Neural cell (in vitro differentiated cells): ENCODE measurements at regions not wholly inside any gene's neighbourhood (a gene's known extent, or its start where the extent isn't known, plus 50 kb on each side); places are given as distances from the start of the nearest gene placed in this dataset.

Experiments
- H2AFZ ChIP-seq: fragments of 200-600, 300-800 bp; sonication (generic), shearing (Covaris generic); 2 replicates; pipeline ENCODE4 v1.6.0; 2014; ENCODE audit warnings: low read depth, mild to moderate bottlenecking, antibody characterized with exemption, low read length, moderate library complexity
- H3F3A ChIP-seq: fragments of 200-600 bp; shearing (Covaris generic); 2 replicates; pipeline ENCODE4 v1.6.1; 2016; ENCODE audit warnings: mild to moderate bottlenecking, moderate library complexity, mixed read lengths, antibody characterized with exemption, low read length; ENCODE audit not compliant: insufficient read depth, poor library complexity, severe bottlenecking
- H3K27ac ChIP-seq: fragments of 200-600, 300-800 bp; sonication (generic), shearing (Covaris generic); 2 replicates; pipeline ENCODE4 v1.5.1; 2014; ENCODE audit warnings: mild to moderate bottlenecking, low read length, moderate library complexity
- H3K27me3 ChIP-seq: fragments of 300-800, 200-600 bp; sonication (generic), shearing (Covaris generic); 2 replicates; pipeline ENCODE4 v1.6.0; 2014; ENCODE audit warnings: mild to moderate bottlenecking, low read depth, low read length, moderate library complexity; ENCODE audit not compliant: insufficient read depth
- H3K36me3 ChIP-seq: fragments of 300-800, 200-600 bp; sonication (generic), shearing (Covaris generic); 2 replicates; pipeline ENCODE4 v1.5.1; 2014; ENCODE audit warnings: mild to moderate bottlenecking, antibody characterized with exemption, low read length, moderate library complexity; ENCODE audit not compliant: insufficient read depth
- H3K4me2 ChIP-seq: fragments of 300-800, 200-600 bp; sonication (generic), shearing (Covaris generic); 2 replicates; pipeline ENCODE4 v1.6.0; 2014; ENCODE audit warnings: mild to moderate bottlenecking, low read length
- H3K4me3 ChIP-seq: fragments of 300-800, 200-600 bp; sonication (generic), shearing (Covaris generic); 2 replicates; pipeline ENCODE4 v1.5.1; 2014; ENCODE audit warnings: mild to moderate bottlenecking, low read length, moderate library complexity
- H3K79me2 ChIP-seq: fragments of 200-600 bp; shearing (Covaris generic); replicated peaks from 2 replicates; pipeline ENCODE4 v1.6.0; 2014; ENCODE audit warnings: mild to moderate bottlenecking, low read length, moderate library complexity; ENCODE audit not compliant: insufficient read depth
- H3K9ac ChIP-seq: fragments of 300-800, 200-600 bp; sonication (generic), shearing (Covaris generic); 2 replicates; pipeline ENCODE4 v1.6.1; 2016; ENCODE audit warnings: mild to moderate bottlenecking, low read length, mixed read lengths
- H3K9me2 ChIP-seq: fragments of 200-600 bp; shearing (Covaris generic); 2 replicates; pipeline ENCODE4 v1.6.1; 2016; ENCODE audit warnings: mild to moderate bottlenecking, low read length, mixed read lengths; ENCODE audit not compliant: insufficient read depth
- H3K9me3 ChIP-seq: fragments of 200-600, 300-800 bp; sonication (generic), shearing (Covaris generic); 2 replicates; pipeline ENCODE4 v1.6.1; 2016; ENCODE audit warnings: mild to moderate bottlenecking, mixed run types, low read length, moderate library complexity, mixed read lengths
- H4K20me1 ChIP-seq: fragments of 200-600 bp; shearing (Covaris generic); 2 replicates; pipeline ENCODE4 v1.6.1; 2016; ENCODE audit warnings: mild to moderate bottlenecking, mixed run types; ENCODE audit not compliant: insufficient read depth
- EP300 ChIP-seq: fragments of 450-650 bp; conservative IDR thresholded peaks from 2 replicates; pipeline ENCODE4 v1.6.1; 2014; ENCODE audit warnings: antibody characterized with exemption, mild to moderate bottlenecking, moderate library complexity; ENCODE audit not compliant: poor library complexity, severe bottlenecking
- EZH2 ChIP-seq: fragments of 200-600, 300-800 bp; shearing (Covaris generic), sonication (generic); IDR thresholded peaks from 2 replicates; pipeline ENCODE4 v1.6.1; 2014; ENCODE audit warnings: antibody characterized with exemption, low read length, borderline replicate concordance, mild to moderate bottlenecking; ENCODE audit not compliant: insufficient read depth, poor library complexity, severe bottlenecking
- MXI1 ChIP-seq: fragments of 450-650 bp; conservative IDR thresholded peaks from 2 replicates; pipeline ENCODE4 v1.6.1; 2014; ENCODE audit warnings: antibody characterized with exemption, mild to moderate bottlenecking; ENCODE audit not compliant: poor library complexity, severe bottlenecking
- POLR2AphosphoS5 ChIP-seq: IDR thresholded peaks from 2 replicates; pipeline ENCODE4 v1.6.1; 2012
- RAD21 ChIP-seq: fragments of 450-650 bp; conservative IDR thresholded peaks from 2 replicates; pipeline ENCODE4 v1.6.1; 2014; ENCODE audit warnings: antibody characterized with exemption, mild to moderate bottlenecking, moderate library complexity
- SMC3 ChIP-seq: fragments of 450-650 bp; conservative IDR thresholded peaks from 2 replicates; pipeline ENCODE4 v1.6.1; 2014; ENCODE audit warnings: antibody characterized with exemption, mild to moderate bottlenecking, moderate library complexity; ENCODE audit not compliant: poor library complexity
- TAF1 ChIP-seq: IDR thresholded peaks from 2 replicates; pipeline ENCODE4 v1.6.1; 2012; ENCODE audit warnings: low read depth
- TF ChIP-seq, protein P1 (sequence below): fragments of 450-650 bp; IDR thresholded peaks from 2 replicates; pipeline ENCODE4 v1.5.1; 2014; ENCODE audit warnings: antibody characterized with exemption, mild to moderate bottlenecking, moderate library complexity; ENCODE audit not compliant: poor library complexity, severe bottlenecking
- TF ChIP-seq, protein P2 (sequence below): IDR thresholded peaks from 2 replicates; pipeline ENCODE4 v1.6.1; 2012; ENCODE audit warnings: borderline replicate concordance

DNA sequence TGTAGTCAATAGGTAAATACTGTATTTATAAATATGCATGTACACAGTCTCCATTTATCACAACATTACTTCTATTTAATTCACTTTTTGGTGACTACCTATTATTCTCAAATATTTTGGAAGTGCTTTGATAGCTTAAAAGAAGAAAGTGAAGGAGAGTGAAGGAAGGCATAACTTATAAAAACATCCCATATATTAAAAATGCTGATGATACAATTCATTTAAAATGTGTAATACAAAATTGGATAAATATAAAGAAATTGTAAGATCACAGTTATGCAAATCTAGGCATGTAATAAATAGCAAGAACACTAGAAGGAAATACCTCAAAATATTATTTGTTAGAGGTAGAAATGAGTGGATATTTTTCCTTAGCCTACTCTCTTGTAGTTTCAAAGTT is 111.6 kb upstream of the ADTRP start:
- Histone ChIP-seq H3K36me3 (no peaks in the 10 kb centered on the region), H3K4me3 (no peak overlapping the region), H4K20me1 (no peaks in the 10 kb centered on the region), H3K27me3 (no peaks in the 10 kb centered on the region), H3K9me2 (no peaks in the 10 kb centered on the region), H3K9ac (no peak overlapping the region), H2AFZ (no peak overlapping the region), H3K27ac (no peak overlapping the region), H3K79me2 (no peaks in the 10 kb centered on the region), H3K4me2 (no peak overlapping the region), H3K9me3 (no peaks in the 10 kb centered on the region), H3F3A (no peaks in the 10 kb centered on the region)
- TF ChIP-seq, protein P1, sequence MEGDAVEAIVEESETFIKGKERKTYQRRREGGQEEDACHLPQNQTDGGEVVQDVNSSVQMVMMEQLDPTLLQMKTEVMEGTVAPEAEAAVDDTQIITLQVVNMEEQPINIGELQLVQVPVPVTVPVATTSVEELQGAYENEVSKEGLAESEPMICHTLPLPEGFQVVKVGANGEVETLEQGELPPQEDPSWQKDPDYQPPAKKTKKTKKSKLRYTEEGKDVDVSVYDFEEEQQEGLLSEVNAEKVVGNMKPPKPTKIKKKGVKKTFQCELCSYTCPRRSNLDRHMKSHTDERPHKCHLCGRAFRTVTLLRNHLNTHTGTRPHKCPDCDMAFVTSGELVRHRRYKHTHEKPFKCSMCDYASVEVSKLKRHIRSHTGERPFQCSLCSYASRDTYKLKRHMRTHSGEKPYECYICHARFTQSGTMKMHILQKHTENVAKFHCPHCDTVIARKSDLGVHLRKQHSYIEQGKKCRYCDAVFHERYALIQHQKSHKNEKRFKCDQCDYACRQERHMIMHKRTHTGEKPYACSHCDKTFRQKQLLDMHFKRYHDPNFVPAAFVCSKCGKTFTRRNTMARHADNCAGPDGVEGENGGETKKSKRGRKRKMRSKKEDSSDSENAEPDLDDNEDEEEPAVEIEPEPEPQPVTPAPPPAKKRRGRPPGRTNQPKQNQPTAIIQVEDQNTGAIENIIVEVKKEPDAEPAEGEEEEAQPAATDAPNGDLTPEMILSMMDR: no peak
- TF ChIP-seq MXI1 (no peak), EP300 (no peak), TAF1 (no peak), EZH2 (no peak), RAD21 (no peak), POLR2AphosphoS5 (no peak), SMC3 (no peak)
- TF ChIP-seq, protein P2, sequence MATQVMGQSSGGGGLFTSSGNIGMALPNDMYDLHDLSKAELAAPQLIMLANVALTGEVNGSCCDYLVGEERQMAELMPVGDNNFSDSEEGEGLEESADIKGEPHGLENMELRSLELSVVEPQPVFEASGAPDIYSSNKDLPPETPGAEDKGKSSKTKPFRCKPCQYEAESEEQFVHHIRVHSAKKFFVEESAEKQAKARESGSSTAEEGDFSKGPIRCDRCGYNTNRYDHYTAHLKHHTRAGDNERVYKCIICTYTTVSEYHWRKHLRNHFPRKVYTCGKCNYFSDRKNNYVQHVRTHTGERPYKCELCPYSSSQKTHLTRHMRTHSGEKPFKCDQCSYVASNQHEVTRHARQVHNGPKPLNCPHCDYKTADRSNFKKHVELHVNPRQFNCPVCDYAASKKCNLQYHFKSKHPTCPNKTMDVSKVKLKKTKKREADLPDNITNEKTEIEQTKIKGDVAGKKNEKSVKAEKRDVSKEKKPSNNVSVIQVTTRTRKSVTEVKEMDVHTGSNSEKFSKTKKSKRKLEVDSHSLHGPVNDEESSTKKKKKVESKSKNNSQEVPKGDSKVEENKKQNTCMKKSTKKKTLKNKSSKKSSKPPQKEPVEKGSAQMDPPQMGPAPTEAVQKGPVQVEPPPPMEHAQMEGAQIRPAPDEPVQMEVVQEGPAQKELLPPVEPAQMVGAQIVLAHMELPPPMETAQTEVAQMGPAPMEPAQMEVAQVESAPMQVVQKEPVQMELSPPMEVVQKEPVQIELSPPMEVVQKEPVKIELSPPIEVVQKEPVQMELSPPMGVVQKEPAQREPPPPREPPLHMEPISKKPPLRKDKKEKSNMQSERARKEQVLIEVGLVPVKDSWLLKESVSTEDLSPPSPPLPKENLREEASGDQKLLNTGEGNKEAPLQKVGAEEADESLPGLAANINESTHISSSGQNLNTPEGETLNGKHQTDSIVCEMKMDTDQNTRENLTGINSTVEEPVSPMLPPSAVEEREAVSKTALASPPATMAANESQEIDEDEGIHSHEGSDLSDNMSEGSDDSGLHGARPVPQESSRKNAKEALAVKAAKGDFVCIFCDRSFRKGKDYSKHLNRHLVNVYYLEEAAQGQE: no peak

DNA sequence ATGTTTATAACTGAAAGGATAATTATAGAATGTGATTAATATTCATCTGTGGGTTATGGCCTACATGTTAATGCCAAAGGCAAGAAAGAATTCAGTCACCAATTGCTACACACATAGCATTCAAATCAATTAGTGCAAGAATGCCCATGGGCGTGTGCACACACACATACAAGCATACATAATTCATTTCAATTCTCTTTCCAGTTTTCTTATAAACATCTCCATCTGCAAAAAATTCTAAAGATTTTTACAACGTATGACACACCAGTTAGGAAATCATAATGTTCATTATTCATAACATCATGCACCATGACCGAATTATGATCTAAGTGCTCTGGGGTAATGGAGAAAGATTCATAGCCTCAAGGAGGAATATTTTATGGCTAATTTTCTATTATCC is 111.0 kb upstream of the ADTRP start:
- Histone ChIP-seq H3K79me2 (no peaks in the 10 kb centered on the region), H3K9me2 (no peaks in the 10 kb centered on the region), H3K27ac (no peak overlapping the region), H3K4me3 (no peak overlapping the region), H3K4me2 (no peak overlapping the region), H3K27me3 (no peaks in the 10 kb centered on the region), H2AFZ (no peak overlapping the region), H3F3A (no peaks in the 10 kb centered on the region), H3K36me3 (no peaks in the 10 kb centered on the region), H4K20me1 (no peaks in the 10 kb centered on the region), H3K9me3 (no peaks in the 10 kb centered on the region), H3K9ac (no peak overlapping the region)
- no peak for TF ChIP-seq MXI1
- TF ChIP-seq SMC3: no peak
- TF ChIP-seq, protein P2: no peak
- no peak for TF ChIP-seq EP300
- TF ChIP-seq POLR2AphosphoS5: no peak
- TF ChIP-seq TAF1: no peak
